ENCODE measurements at regions not wholly inside any gene's neighbourhood (a gene's known extent, or its start where the extent isn't known, plus 50 kb on each side); places are given as distances from the start of the nearest gene placed in this dataset.

DNA sequence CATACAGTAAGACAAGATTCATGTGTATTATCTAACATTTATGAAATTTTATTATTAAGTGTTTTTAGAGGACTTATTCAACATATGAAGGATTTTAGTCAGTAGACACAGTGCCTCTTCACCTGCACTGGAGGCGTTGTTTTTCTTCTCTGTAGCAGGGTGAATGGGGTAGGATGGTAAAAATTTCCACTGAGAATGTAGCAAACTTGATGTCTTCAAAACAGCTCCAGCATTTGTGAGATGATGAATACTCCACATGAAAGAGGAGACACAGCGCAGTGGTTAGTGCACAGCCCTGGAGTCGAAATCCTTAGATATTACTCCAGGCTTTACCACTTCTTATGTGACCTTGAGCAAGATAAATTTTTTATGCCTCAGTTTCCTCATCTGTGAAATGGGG, 110.5 kb upstream of the AHI1 start:
- TF ChIP-seq, protein P1, sequence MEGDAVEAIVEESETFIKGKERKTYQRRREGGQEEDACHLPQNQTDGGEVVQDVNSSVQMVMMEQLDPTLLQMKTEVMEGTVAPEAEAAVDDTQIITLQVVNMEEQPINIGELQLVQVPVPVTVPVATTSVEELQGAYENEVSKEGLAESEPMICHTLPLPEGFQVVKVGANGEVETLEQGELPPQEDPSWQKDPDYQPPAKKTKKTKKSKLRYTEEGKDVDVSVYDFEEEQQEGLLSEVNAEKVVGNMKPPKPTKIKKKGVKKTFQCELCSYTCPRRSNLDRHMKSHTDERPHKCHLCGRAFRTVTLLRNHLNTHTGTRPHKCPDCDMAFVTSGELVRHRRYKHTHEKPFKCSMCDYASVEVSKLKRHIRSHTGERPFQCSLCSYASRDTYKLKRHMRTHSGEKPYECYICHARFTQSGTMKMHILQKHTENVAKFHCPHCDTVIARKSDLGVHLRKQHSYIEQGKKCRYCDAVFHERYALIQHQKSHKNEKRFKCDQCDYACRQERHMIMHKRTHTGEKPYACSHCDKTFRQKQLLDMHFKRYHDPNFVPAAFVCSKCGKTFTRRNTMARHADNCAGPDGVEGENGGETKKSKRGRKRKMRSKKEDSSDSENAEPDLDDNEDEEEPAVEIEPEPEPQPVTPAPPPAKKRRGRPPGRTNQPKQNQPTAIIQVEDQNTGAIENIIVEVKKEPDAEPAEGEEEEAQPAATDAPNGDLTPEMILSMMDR (conservative IDR thresholded peaks at IDR 0.05; ENCODE audit: low read depth in 2 of 2): no peak
- no peak for TF ChIP-seq EZH2phosphoT487 (IDR thresholded peaks at IDR 0.05; ENCODE audit: unreplicated experiment)
- TF ChIP-seq CREB1 (CRISPR knock-in tag; IDR thresholded peaks at IDR 0.05; ENCODE audit: low read depth): no peak
- TF ChIP-seq EZH2 (IDR thresholded peaks at IDR 0.05; ENCODE audit: low read depth, unreplicated experiment): no peak
- no peak for TF ChIP-seq JUNB (IDR thresholded peaks at IDR 0.05; ENCODE audit: unreplicated experiment)
- TF ChIP-seq, protein P2, sequence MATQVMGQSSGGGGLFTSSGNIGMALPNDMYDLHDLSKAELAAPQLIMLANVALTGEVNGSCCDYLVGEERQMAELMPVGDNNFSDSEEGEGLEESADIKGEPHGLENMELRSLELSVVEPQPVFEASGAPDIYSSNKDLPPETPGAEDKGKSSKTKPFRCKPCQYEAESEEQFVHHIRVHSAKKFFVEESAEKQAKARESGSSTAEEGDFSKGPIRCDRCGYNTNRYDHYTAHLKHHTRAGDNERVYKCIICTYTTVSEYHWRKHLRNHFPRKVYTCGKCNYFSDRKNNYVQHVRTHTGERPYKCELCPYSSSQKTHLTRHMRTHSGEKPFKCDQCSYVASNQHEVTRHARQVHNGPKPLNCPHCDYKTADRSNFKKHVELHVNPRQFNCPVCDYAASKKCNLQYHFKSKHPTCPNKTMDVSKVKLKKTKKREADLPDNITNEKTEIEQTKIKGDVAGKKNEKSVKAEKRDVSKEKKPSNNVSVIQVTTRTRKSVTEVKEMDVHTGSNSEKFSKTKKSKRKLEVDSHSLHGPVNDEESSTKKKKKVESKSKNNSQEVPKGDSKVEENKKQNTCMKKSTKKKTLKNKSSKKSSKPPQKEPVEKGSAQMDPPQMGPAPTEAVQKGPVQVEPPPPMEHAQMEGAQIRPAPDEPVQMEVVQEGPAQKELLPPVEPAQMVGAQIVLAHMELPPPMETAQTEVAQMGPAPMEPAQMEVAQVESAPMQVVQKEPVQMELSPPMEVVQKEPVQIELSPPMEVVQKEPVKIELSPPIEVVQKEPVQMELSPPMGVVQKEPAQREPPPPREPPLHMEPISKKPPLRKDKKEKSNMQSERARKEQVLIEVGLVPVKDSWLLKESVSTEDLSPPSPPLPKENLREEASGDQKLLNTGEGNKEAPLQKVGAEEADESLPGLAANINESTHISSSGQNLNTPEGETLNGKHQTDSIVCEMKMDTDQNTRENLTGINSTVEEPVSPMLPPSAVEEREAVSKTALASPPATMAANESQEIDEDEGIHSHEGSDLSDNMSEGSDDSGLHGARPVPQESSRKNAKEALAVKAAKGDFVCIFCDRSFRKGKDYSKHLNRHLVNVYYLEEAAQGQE (IDR thresholded peaks at IDR 0.05; ENCODE audit: unreplicated experiment): no peak
- no peak for TF ChIP-seq POLR2AphosphoS5 (IDR thresholded peaks at IDR 0.05; ENCODE audit: low read depth)
- TF ChIP-seq ZNF331 (CRISPR knock-in tag; IDR thresholded peaks at IDR 0.05; ENCODE audit: low read depth): no peak
- no peak for TF ChIP-seq STAT1 (IDR thresholded peaks at IDR 0.05; ENCODE audit: unreplicated experiment)

Measured in GM23338 (cell line).